WI38 (cell line): ENCODE measurements at regions not wholly inside any gene's neighbourhood (a gene's known extent, or its start where the extent isn't known, plus 50 kb on each side); places are given as distances from the start of the nearest gene placed in this dataset.

Experiments
- H3K4me3 ChIP-seq: 2 replicates; pipeline ENCODE4 v1.5.1; 2011; ENCODE audit warnings: low read depth, mild to moderate bottlenecking, control low read depth, low read length
- CTCF ChIP-seq: IDR thresholded peaks from 2 replicates; pipeline ENCODE4 v1.5.1; 2012; ENCODE audit warnings: low read depth, mild to moderate bottlenecking, control low read depth, low read length

DNA sequence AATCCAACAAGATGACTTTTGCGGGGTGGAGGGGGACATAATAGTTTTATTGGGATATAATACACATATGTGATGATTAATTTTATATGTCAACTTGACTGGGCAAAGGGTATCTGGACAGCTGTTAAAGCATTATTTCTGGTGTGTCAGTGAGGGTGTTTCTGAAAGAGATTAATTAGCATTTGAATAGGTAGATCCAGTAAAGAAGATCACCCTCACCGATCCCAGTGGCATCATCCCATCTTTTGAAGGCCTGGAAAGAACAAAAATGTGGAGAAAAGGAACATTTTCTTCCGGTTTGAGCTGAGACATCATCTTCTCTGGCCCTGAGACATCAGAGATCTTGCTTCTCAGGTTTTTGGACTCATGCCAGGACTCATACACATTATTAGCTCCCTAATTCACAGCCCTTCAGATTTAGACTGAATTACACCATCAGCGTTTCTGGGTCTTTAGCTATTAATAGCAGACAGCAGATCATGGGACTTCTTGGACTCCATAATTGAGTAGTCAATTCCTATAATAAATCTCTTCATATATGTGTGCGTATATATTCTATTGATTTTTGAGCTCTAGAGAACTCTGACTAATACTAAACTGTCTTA lies 283.6 kb downstream of the PCNX1 start:
- no peak overlapping the region for H3K4me3 ChIP-seq
- no peak for TF ChIP-seq CTCF

- H3K4me3 ChIP-seq = no peak overlapping the region
- TF ChIP-seq CTCF = no peak
Measured at GRCh38 chr14:71193663-71194062, 286.4 kb downstream of the PCNX1 start.

- no peak overlapping the region for H3K4me3 ChIP-seq
- no peak for TF ChIP-seq CTCF
Measured at GRCh38 chr14:71194251-71194650, 287.0 kb downstream of the PCNX1 start.

- no peak overlapping the region for H3K4me3 ChIP-seq
- no peak for TF ChIP-seq CTCF
Measured at GRCh38 chr14:71196921-71197320, 289.7 kb downstream of the PCNX1 start.

- TF ChIP-seq CTCF = no peak
- no peak overlapping the region for H3K4me3 ChIP-seq
Measured at GRCh38 chr14:71198687-71199086, 291.4 kb downstream of the PCNX1 start.

- no peak for TF ChIP-seq CTCF
- H3K4me3 ChIP-seq = no peak overlapping the region
Measured at GRCh38 chr14:71201840-71202239, 294.6 kb downstream of the PCNX1 start.

DNA sequence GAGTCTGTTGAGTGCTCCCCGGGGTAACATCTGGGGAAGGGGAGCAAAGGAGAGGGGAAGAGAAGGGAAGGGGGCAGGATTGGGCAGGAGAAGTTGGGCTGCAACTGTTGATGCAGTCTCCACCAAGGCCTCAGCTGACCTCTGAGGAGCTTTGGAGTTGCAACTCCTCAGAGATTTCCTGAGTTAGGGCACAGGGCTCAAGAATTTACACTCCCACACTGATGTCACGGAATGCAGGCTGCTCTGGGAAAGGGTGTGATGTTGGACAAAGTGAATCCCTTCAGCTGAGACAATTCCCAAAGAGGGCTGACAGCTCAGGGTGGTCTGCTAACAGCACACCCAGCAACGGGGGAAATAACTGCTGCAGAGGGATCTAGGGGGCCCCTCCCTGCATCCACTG lies 295.6 kb downstream of the PCNX1 start:
- H3K4me3 ChIP-seq = no peak overlapping the region
- TF ChIP-seq CTCF = no peak
